H1 (cell line): ENCODE measurements at regions not wholly inside any gene's neighbourhood (a gene's known extent, or its start where the extent isn't known, plus 50 kb on each side); places are given as distances from the start of the nearest gene placed in this dataset.
"Not testable (repeated sequence)": the region's sequence is repeated elsewhere in the genome, so short reads cannot be mapped to it uniquely, and the experiment has no call there.

Source experiments
- CEBPB ChIP-seq: IDR thresholded peaks from 2 replicates; pipeline ENCODE4 v1.6.1; 2012; ENCODE audit warnings: low read depth, low read length
- CTCF ChIP-seq, 3 experiments: IDR thresholded peaks; 1 replicate in 2 of 3; 2 replicates in 1 of 3; pipeline versions ENCODE4 v1.5.1 to v1.6.1; 2011; ENCODE audit warnings: low read length in 3 of 3, mild to moderate bottlenecking in 3 of 3, inconsistent platforms in 2 of 3, low read depth in 1 of 3, moderate library complexity in 1 of 3; ENCODE audit not compliant: insufficient read depth in 1 of 3; ENCODE audit errors: control extremely low read depth in 1 of 3
- KDM4A ChIP-seq: IDR thresholded peaks from one replicate; pipeline ENCODE4 v1.7.1; 2012; ENCODE audit warnings: low read depth, mild to moderate bottlenecking, moderate library complexity, low read length, inconsistent platforms; ENCODE audit not compliant: severe bottlenecking
- KDM5A ChIP-seq: fragments of 200-600 bp; IDR thresholded peaks from 2 replicates; pipeline ENCODE4 v1.7.1; 2012; ENCODE audit warnings: mild to moderate bottlenecking, low read length, inconsistent platforms, mixed read lengths
- NRF1 ChIP-seq: IDR thresholded peaks from 2 replicates; pipeline ENCODE4 v1.6.1; 2011; ENCODE audit warnings: mild to moderate bottlenecking, low read depth, low read length, improper control_type of control experiment
- POLR2A ChIP-seq, 2 experiments: IDR thresholded peaks; 1 replicate in 1 of 2; 2 replicates in 1 of 2; pipeline ENCODE4 v1.6.1; 2011; ENCODE audit warnings: low read depth in 2 of 2, low read length in 2 of 2, mild to moderate bottlenecking in 2 of 2; ENCODE audit errors: control extremely low read depth in 1 of 2
- POLR2AphosphoS5 ChIP-seq: IDR thresholded peaks from 2 replicates; pipeline ENCODE4 v1.6.1; 2011; ENCODE audit warnings: low read depth, low read length
- POU5F1 ChIP-seq: IDR thresholded peaks from 2 replicates; pipeline ENCODE4 v1.6.1; 2011; ENCODE audit warnings: low read depth, mild to moderate bottlenecking, low read length, moderate library complexity
- RBBP5 ChIP-seq: IDR thresholded peaks from 2 replicates; pipeline ENCODE4 v1.7.1; 2012; ENCODE audit warnings: low read depth, mild to moderate bottlenecking, inconsistent platforms, low read length, moderate library complexity, borderline replicate concordance
- SUZ12 ChIP-seq: fragments of 200-600 bp; sonication (generic); IDR thresholded peaks from 2 replicates; pipeline ENCODE4 v1.6.1; 2012; ENCODE audit warnings: mild to moderate bottlenecking, inconsistent platforms, low read length, moderate library complexity, mixed read lengths
- TEAD4 ChIP-seq: IDR thresholded peaks from 2 replicates; pipeline ENCODE4 v1.6.1; 2012; ENCODE audit warnings: low read depth, low read length, inconsistent platforms, mixed read lengths
- USF2 ChIP-seq: IDR thresholded peaks from 2 replicates; pipeline ENCODE4 v1.6.1; 2011; ENCODE audit warnings: low read length, improper control_type of control experiment
- YY1 ChIP-seq: IDR thresholded peaks from 2 replicates; pipeline ENCODE4 v1.6.1; 2011; ENCODE audit warnings: low read depth, mild to moderate bottlenecking, low read length

- not testable (repeated sequence) for TF ChIP-seq RBBP5; NRF1; POLR2A (IDR thresholded peaks at IDR 0.05; ENCODE audit: control extremely low read depth in 1 of 2, low read depth in 2 of 2, low read length in 2 of 2); KDM5A; CEBPB; CTCF (IDR thresholded peaks at IDR 0.05; ENCODE audit: control extremely low read depth in 1 of 3, insufficient read depth in 1 of 3, low read depth in 1 of 3, low read length in 3 of 3); POU5F1; KDM4A; SUZ12; YY1; POLR2AphosphoS5; USF2; TEAD4
Measured at GRCh38 chr2:87619121-87619520, 128.8 kb upstream of the PLGLB2 start.
